Trophoblast cell (in vitro differentiated cells and primary cell): ENCODE measurements at regions not wholly inside any gene's neighbourhood (a gene's known extent, or its start where the extent isn't known, plus 50 kb on each side); places are given as distances from the start of the nearest gene placed in this dataset.

Source experiments
- DNase-seq, 2 donors: peaks; one replicate each; pipeline ENCODE4 v3.0.0-alpha.2; 2016
- H2AFZ ChIP-seq: 2 replicates; pipeline ENCODE4 v1.6.1; 2013; ENCODE audit warnings: low read length, moderate library complexity, mild to moderate bottlenecking; ENCODE audit not compliant: insufficient read depth, poor library complexity
- H2AK5ac ChIP-seq: 2 replicates; pipeline ENCODE4 v1.6.1; 2013; ENCODE audit warnings: mild to moderate bottlenecking, low read length
- H2BK120ac ChIP-seq: 2 replicates; pipeline ENCODE4 v1.6.1; 2013; ENCODE audit warnings: low read length, mild to moderate bottlenecking, moderate library complexity; ENCODE audit not compliant: insufficient read depth, poor library complexity
- H2BK12ac ChIP-seq: 2 replicates; pipeline ENCODE4 v1.6.1; 2013; ENCODE audit warnings: mild to moderate bottlenecking, low read length, moderate library complexity
- H2BK5ac ChIP-seq: 2 replicates; pipeline ENCODE4 v1.6.1; 2013; ENCODE audit warnings: low read length, low read depth, moderate library complexity, mild to moderate bottlenecking; ENCODE audit not compliant: poor library complexity
- H3K14ac ChIP-seq: 2 replicates; pipeline ENCODE4 v1.6.1; 2013; ENCODE audit warnings: mild to moderate bottlenecking, low read length
- H3K18ac ChIP-seq: 2 replicates; pipeline ENCODE4 v1.6.1; 2013; ENCODE audit warnings: mild to moderate bottlenecking, low read length
- H3K23ac ChIP-seq: 2 replicates; pipeline ENCODE4 v1.6.1; 2013; ENCODE audit warnings: low read length
- H3K27ac ChIP-seq: 2 replicates; pipeline ENCODE4 v1.5.1; 2013; ENCODE audit warnings: low read depth, mild to moderate bottlenecking, inconsistent platforms, low read length, moderate library complexity
- H3K27me3 ChIP-seq: 2 replicates; pipeline ENCODE4 v1.6.1; 2013; ENCODE audit warnings: inconsistent platforms, mild to moderate bottlenecking, low read length, moderate library complexity; ENCODE audit not compliant: insufficient read depth
- H3K36me3 ChIP-seq, 2 experiments: 1 replicate in 1 of 2; 2 replicates in 1 of 2; pipeline ENCODE4 v1.6.1; 2013; ENCODE audit warnings: low read length in 2 of 2, mild to moderate bottlenecking in 2 of 2, moderate library complexity in 1 of 2; ENCODE audit not compliant: insufficient read depth in 2 of 2, control insufficient read depth in 1 of 2
- H3K4ac ChIP-seq: 2 replicates; pipeline ENCODE4 v1.6.1; 2013; ENCODE audit warnings: low read depth, mild to moderate bottlenecking, low read length, moderate library complexity
- H3K4me1 ChIP-seq, 2 experiments: 1 replicate in 1 of 2; 2 replicates in 1 of 2; pipeline ENCODE4 v1.6.1; 2013; ENCODE audit warnings: low read length in 2 of 2, mild to moderate bottlenecking in 2 of 2, moderate library complexity in 1 of 2; ENCODE audit not compliant: insufficient read depth in 2 of 2, control insufficient read depth in 1 of 2
- H3K4me2 ChIP-seq: 2 replicates; pipeline ENCODE4 v1.6.1; 2013; ENCODE audit warnings: inconsistent platforms, mild to moderate bottlenecking, low read length, moderate library complexity
- H3K4me3 ChIP-seq: 2 replicates; pipeline ENCODE4 v1.5.1; 2013; ENCODE audit warnings: mild to moderate bottlenecking, low read depth, low read length, inconsistent platforms
- H3K79me1 ChIP-seq: one replicate; pipeline ENCODE4 v1.6.1; 2013; ENCODE audit warnings: low read length
- H3K79me2 ChIP-seq: 2 replicates; pipeline ENCODE4 v1.6.1; 2013; ENCODE audit warnings: low read length, mild to moderate bottlenecking; ENCODE audit not compliant: control insufficient read depth, insufficient read depth, poor library complexity
- H3K9ac ChIP-seq: 2 replicates; pipeline ENCODE4 v1.6.1; 2013; ENCODE audit warnings: mild to moderate bottlenecking, low read length
- H3K9me3 ChIP-seq: 2 replicates; pipeline ENCODE4 v1.6.1; 2013; ENCODE audit warnings: low read depth, mild to moderate bottlenecking, control low read depth, inconsistent platforms, low read length; ENCODE audit not compliant: insufficient read depth
- H4K12ac ChIP-seq: 2 replicates; pipeline ENCODE4 v1.6.1; 2013; ENCODE audit warnings: low read depth, mild to moderate bottlenecking, low read length, moderate library complexity
- H4K8ac ChIP-seq: 2 replicates; pipeline ENCODE4 v1.6.1; 2013; ENCODE audit warnings: low read depth, mild to moderate bottlenecking, low read length, moderate library complexity
- H4K91ac ChIP-seq: one replicate; pipeline ENCODE4 v1.6.1; 2013; ENCODE audit warnings: low read depth, mild to moderate bottlenecking, low read length, moderate library complexity
- whole genome bisulfite sequencing: extraction: QIAGEN DNeasy Blood & Tissue Kit; methylation state at CpG from one replicate; pipeline ENCODE4 v1.1.7; 2013; ENCODE audit warnings: missing lambda C conversion rate; ENCODE audit not compliant: insufficient read length, insufficient coverage; ENCODE audit errors: extremely low coverage; 5-methylcytosine and 5-hydroxymethylcytosine counted together

GRCh38 chr4:30844861-30845582, 124.9 kb downstream of the PCDH7 start:
- no peaks in the 10 kb centered on the region for H3K9me3 ChIP-seq
- H3K14ac ChIP-seq, result no peak overlapping the region
- H3K36me3 ChIP-seq, result no peaks in the 10 kb centered on the region
- no peak overlapping the region for H2AFZ ChIP-seq
- no peaks in the 10 kb centered on the region for H3K27me3 ChIP-seq
- H3K4me2 ChIP-seq, result no peak overlapping the region
- H2BK5ac ChIP-seq, result no peak overlapping the region
- no peak overlapping the region for H3K4me3 ChIP-seq
- no peak overlapping the region for H4K8ac ChIP-seq
- no peak overlapping the region for H2BK12ac ChIP-seq
- peaks cover 2 to 5% of the 10 kb centered on the region in 2 experiments for H3K4me1 ChIP-seq
- peaks cover 5% of the 10 kb centered on the region for H3K79me1 ChIP-seq
- H4K12ac ChIP-seq, result no peak overlapping the region
- no peak overlapping the region for H3K23ac ChIP-seq
- no CpG with 5 or more reads among the region's 3 CpGs for WGBS
- H3K27ac ChIP-seq, result no peak overlapping the region
- H4K91ac ChIP-seq, result no peak overlapping the region
- no peak overlapping the region for H3K18ac ChIP-seq
- no peak overlapping the region for H2AK5ac ChIP-seq
- DNase-seq, result no peak
- no peak overlapping the region for H3K4ac ChIP-seq
- no peak overlapping the region for H3K9ac ChIP-seq
- no peaks in the 10 kb centered on the region for H3K79me2 ChIP-seq
- no peak overlapping the region for H2BK120ac ChIP-seq

- Histone ChIP-seq H2BK12ac (no peak overlapping the region), H2BK5ac (no peak overlapping the region), H3K79me1 (peaks cover 5% of the 10 kb centered on the region), H3K23ac (no peak overlapping the region), H4K91ac (no peak overlapping the region), H3K4me1 (peaks cover 2% of the 10 kb centered on the region in 2 experiments), H3K27ac (no peak overlapping the region), H3K9me3 (no peaks in the 10 kb centered on the region), H4K12ac (no peak overlapping the region), H2AK5ac (no peak overlapping the region), H2AFZ (no peak overlapping the region), H3K4me3 (no peak overlapping the region), H3K27me3 (no peaks in the 10 kb centered on the region), H3K4me2 (no peak overlapping the region), H3K4ac (no peak overlapping the region), H3K9ac (no peak overlapping the region), H3K79me2 (no peaks in the 10 kb centered on the region), H4K8ac (no peak overlapping the region), H3K14ac (no peak overlapping the region), H3K36me3 (no peaks in the 10 kb centered on the region), H2BK120ac (no peak overlapping the region), H3K18ac (no peak overlapping the region)
- no peak for DNase-seq
- WGBS, result no CpG with 5 or more reads among the region's 1 CpG
Measured at GRCh38 chr4:30847167-30847566, 127.0 kb downstream of the PCDH7 start.

GRCh38 chr4:30847958-30848357, 127.8 kb downstream of the PCDH7 start:
- no CpG with 5 or more reads among the region's 1 CpG for WGBS
- H3K14ac ChIP-seq, result no peak overlapping the region
- no peak overlapping the region for H3K27ac ChIP-seq
- no peak overlapping the region for H4K8ac ChIP-seq
- no peaks in the 10 kb centered on the region for H3K36me3 ChIP-seq
- DNase-seq, result peak in 1 of 2 donors; percentile 52
- H2BK120ac ChIP-seq, result no peak overlapping the region
- no peaks in the 10 kb centered on the region for H3K27me3 ChIP-seq
- peaks cover 0 to 2% of the 10 kb centered on the region in 2 experiments for H3K4me1 ChIP-seq
- no peak overlapping the region for H2AK5ac ChIP-seq
- H3K9me3 ChIP-seq, result no peaks in the 10 kb centered on the region
- no peak overlapping the region for H3K4me2 ChIP-seq
- no peak overlapping the region for H3K18ac ChIP-seq
- H2AFZ ChIP-seq, result no peak overlapping the region
- H4K91ac ChIP-seq, result no peak overlapping the region
- no peak overlapping the region for H3K4ac ChIP-seq
- peaks cover 5% of the 10 kb centered on the region for H3K79me1 ChIP-seq
- H3K9ac ChIP-seq, result no peak overlapping the region
- H2BK5ac ChIP-seq, result no peak overlapping the region
- H3K4me3 ChIP-seq, result no peak overlapping the region
- no peak overlapping the region for H2BK12ac ChIP-seq
- no peaks in the 10 kb centered on the region for H3K79me2 ChIP-seq
- no peak overlapping the region for H3K23ac ChIP-seq
- H4K12ac ChIP-seq, result no peak overlapping the region

- no peak overlapping the region for H2AFZ ChIP-seq
- WGBS, result no CpG with 5 or more reads among the region's 3 CpGs
- H3K23ac ChIP-seq, result no peak overlapping the region
Measured at GRCh38 chr4:30854531-30854930, 134.4 kb downstream of the PCDH7 start.

More at GRCh38 chr4:30854531-30854930, 134.4 kb downstream of the PCDH7 start:
- no peak overlapping the region for H3K27ac ChIP-seq
- H4K12ac ChIP-seq, result no peak overlapping the region
- H3K36me3 ChIP-seq, result no peaks in the 10 kb centered on the region
- no peak overlapping the region for H4K91ac ChIP-seq
- no peak overlapping the region for H2BK12ac ChIP-seq
- no peak overlapping the region for H3K4me2 ChIP-seq
- H3K4ac ChIP-seq, result no peak overlapping the region
- H3K14ac ChIP-seq, result no peak overlapping the region
- H3K4me1 ChIP-seq, result no peaks in the 10 kb centered on the region
- H2BK5ac ChIP-seq, result no peak overlapping the region
- no peaks in the 10 kb centered on the region for H3K79me2 ChIP-seq
- H3K79me1 ChIP-seq, result no peaks in the 10 kb centered on the region
- H2BK120ac ChIP-seq, result no peak overlapping the region
- H4K8ac ChIP-seq, result no peak overlapping the region
- H3K27me3 ChIP-seq, result no peaks in the 10 kb centered on the region
- no peak overlapping the region for H3K18ac ChIP-seq
- no peak overlapping the region for H3K4me3 ChIP-seq
- H3K9me3 ChIP-seq, result no peaks in the 10 kb centered on the region
- H3K9ac ChIP-seq, result no peak overlapping the region
- H2AK5ac ChIP-seq, result no peak overlapping the region
- peak in 1 of 2 donors; percentile 17 for DNase-seq
